Liver (tissue), 8 donors: ENCODE measurements at regions not wholly inside any gene's neighbourhood (a gene's known extent, or its start where the extent isn't known, plus 50 kb on each side); places are given as distances from the start of the nearest gene placed in this dataset.
"Not testable (repeated sequence)": the region's sequence is repeated elsewhere in the genome, so short reads cannot be mapped to it uniquely, and the experiment has no call there.

Experiments
- DNase-seq: peaks from one replicate; pipeline ENCODE4 v3.0.0-alpha.2; 2017; ENCODE audit warnings: low spot score
- H3K27ac ChIP-seq, 2 donors: one replicate each; pipeline ENCODE4 v1.7.0; 2013; ENCODE audit warnings: inconsistent platforms in 2 of 2, low read length in 2 of 2, control low read depth in 1 of 2, low read depth in 1 of 2, mild to moderate bottlenecking in 1 of 2
- H3K27me3 ChIP-seq, 4 donors: one replicate each; pipeline versions ENCODE4 v1.6.1 to v1.7.0; 2013; ENCODE audit warnings: low read length in 3 of 4, inconsistent platforms in 1 of 4, mild to moderate bottlenecking in 1 of 4, moderate library complexity in 1 of 4; ENCODE audit not compliant: control insufficient read depth in 4 of 4, insufficient read depth in 4 of 4
- H3K36me3 ChIP-seq, 4 donors: one replicate each; pipeline versions ENCODE4 v1.6.1 to v1.7.0; 2013; ENCODE audit warnings: low read length in 3 of 4, mild to moderate bottlenecking in 3 of 4, low read depth in 1 of 4, moderate library complexity in 1 of 4; ENCODE audit not compliant: control insufficient read depth in 4 of 4, insufficient read depth in 3 of 4
- H3K4me1 ChIP-seq, 4 donors: one replicate each; pipeline versions ENCODE4 v1.6.1 to v1.7.0; 2013; ENCODE audit warnings: low read length in 3 of 4, mild to moderate bottlenecking in 3 of 4, moderate library complexity in 1 of 4; ENCODE audit not compliant: control insufficient read depth in 4 of 4, insufficient read depth in 4 of 4
- H3K4me3 ChIP-seq, 3 donors: one replicate each; pipeline versions ENCODE4 v1.6.1 to v1.7.0; 2013; ENCODE audit warnings: low read length in 3 of 3, control low read depth in 1 of 3, low read depth in 1 of 3, mild to moderate bottlenecking in 1 of 3
- H3K9ac ChIP-seq, 2 donors: one replicate each; pipeline ENCODE4 v1.7.0; 2013; ENCODE audit warnings: low read length in 2 of 2, mild to moderate bottlenecking in 2 of 2, moderate library complexity in 2 of 2, control low read depth in 1 of 2, low read depth in 1 of 2
- H3K9me3 ChIP-seq, 4 donors: one replicate each; pipeline versions ENCODE4 v1.6.1 to v1.7.0; 2013; ENCODE audit warnings: low read length in 3 of 4; ENCODE audit not compliant: control insufficient read depth in 4 of 4
- ATF3 ChIP-seq: IDR thresholded peaks from 2 replicates; pipeline ENCODE4 v1.6.1; 2016; ENCODE audit warnings: antibody characterized with exemption
- CTCF ChIP-seq: fragments of 150-350 bp; IDR thresholded peaks from 2 replicates; pipeline ENCODE4 v1.5.1; 2017; ENCODE audit warnings: improper control_type of control experiment, low read depth, low read length; ENCODE audit not compliant: missing input control
- EGR1 ChIP-seq, 2 donors: IDR thresholded peaks; 2 replicates each; pipeline ENCODE4 v1.6.1; 2016 to 2018; ENCODE audit warnings: antibody characterized with exemption in 2 of 2, low read depth in 2 of 2
- FOXA1 ChIP-seq: IDR thresholded peaks from 2 replicates; pipeline ENCODE4 v1.6.1; 2016; ENCODE audit warnings: antibody characterized with exemption
- FOXA2 ChIP-seq: IDR thresholded peaks from 2 replicates; pipeline ENCODE4 v1.6.1; 2016; ENCODE audit warnings: antibody characterized with exemption
- GABPA ChIP-seq, 2 donors: IDR thresholded peaks in 1 of 2; conservative IDR thresholded peaks in 1 of 2; 2 replicates each; pipeline ENCODE4 v1.6.1; 2016; ENCODE audit warnings: antibody characterized with exemption in 2 of 2, mild to moderate bottlenecking in 1 of 2, moderate library complexity in 1 of 2
- HNF4G ChIP-seq: IDR thresholded peaks from 2 replicates; pipeline ENCODE4 v1.6.1; 2016; ENCODE audit warnings: antibody characterized with exemption
- JUND ChIP-seq, 2 donors: IDR thresholded peaks; 2 replicates each; pipeline ENCODE4 v1.6.1; 2016; ENCODE audit warnings: antibody characterized with exemption in 2 of 2
- MAX ChIP-seq: IDR thresholded peaks from 2 replicates; pipeline ENCODE4 v1.6.1; 2016; ENCODE audit warnings: antibody characterized with exemption
- NR2F2 ChIP-seq: IDR thresholded peaks from 2 replicates; pipeline ENCODE4 v1.6.1; 2016; ENCODE audit warnings: antibody characterized with exemption
- RAD21 ChIP-seq, 2 donors: IDR thresholded peaks; 2 replicates each; pipeline ENCODE4 v1.6.1; 2016; ENCODE audit warnings: antibody characterized with exemption in 2 of 2, mild to moderate bottlenecking in 2 of 2
- RXRA ChIP-seq, 2 donors: IDR thresholded peaks; 2 replicates each; pipeline ENCODE4 v1.6.1; 2017 to 2018; ENCODE audit warnings: antibody characterized with exemption in 2 of 2, mild to moderate bottlenecking in 1 of 2
- YY1 ChIP-seq: IDR thresholded peaks from 2 replicates; pipeline ENCODE4 v1.6.1; 2016; ENCODE audit warnings: antibody characterized with exemption, mild to moderate bottlenecking
- ZBTB33 ChIP-seq: IDR thresholded peaks from 2 replicates; pipeline ENCODE4 v1.6.1; 2016; ENCODE audit warnings: antibody characterized with exemption
- WGBS: extraction: QIAGEN DNeasy Blood & Tissue Kit; methylation state at CpG from one replicate; pipeline ENCODE4 v1.1.7; 2013; 5-methylcytosine and 5-hydroxymethylcytosine counted together
- donor health status: healthy.
- donor health status: healthy.
- donor health status: healthy.
- donor health status: healthy.
- donor health status: healthy.

GRCh38 chr17:20890338-20890737 is 152.5 kb downstream of the USP22 start:
- no peaks in the 10 kb centered on the region for H3K9me3 ChIP-seq
- H3K4me3 ChIP-seq, result no peak overlapping the region
- no peaks in the 10 kb centered on the region for H3K36me3 ChIP-seq
- no peak for DNase-seq
- H3K9ac ChIP-seq, result no peak overlapping the region
- no peak overlapping the region for H3K27ac ChIP-seq
- H3K4me1 ChIP-seq, result no peaks in the 10 kb centered on the region
- TF ChIP-seq YY1, result no peak
- TF ChIP-seq FOXA2, result no peak
- no peak for TF ChIP-seq ZBTB33
- no peak for TF ChIP-seq RAD21 (IDR thresholded peaks at IDR 0.05)
- TF ChIP-seq MAX, result no peak
- TF ChIP-seq JUND (IDR thresholded peaks at IDR 0.05), result no peak
- TF ChIP-seq EGR1 (IDR thresholded peaks at IDR 0.05; ENCODE audit: low read depth in 2 of 2), result no peak
- no peak for TF ChIP-seq ATF3
- no peak for TF ChIP-seq HNF4G
- TF ChIP-seq NR2F2, result no peak
- TF ChIP-seq CTCF, result no peak
- TF ChIP-seq FOXA1, result no peak
- H3K27me3 ChIP-seq, result peaks cover 0 to 5% (median 0%) of the 10 kb centered on the region in 4 donors
- 66% methylated on average over 2 of the region's 2 CpGs for WGBS

- DNase-seq, H3K4me3 ChIP-seq, H3K9ac ChIP-seq, H3K27ac ChIP-seq, H3K9me3 ChIP-seq, H3K27me3 ChIP-seq, H3K36me3 ChIP-seq, H3K4me1 ChIP-seq: not testable (repeated sequence)
- WGBS, result 92% methylated on average over 13 of the region's 18 CpGs
These were observed 147.4 kb downstream of the USP22 start for GRCh38 chr17:20895426-20895825.

GRCh38 chr17:20896153-20896649 is 146.6 kb downstream of the USP22 start:
- TF ChIP-seq GABPA (IDR thresholded peaks at IDR 0.05 in 1 of 2, conservative IDR thresholded peaks at IDR 0.05 in 1 of 2), result no peak
- no peak for TF ChIP-seq CTCF
- peak in 1 of 2 donors; percentile 14 for TF ChIP-seq RAD21 (IDR thresholded peaks at IDR 0.05)
- TF ChIP-seq FOXA1, result no peak
- no peak for TF ChIP-seq ZBTB33
- no peak for TF ChIP-seq RXRA (IDR thresholded peaks at IDR 0.05)
- no peaks in the 10 kb centered on the region for H3K4me1 ChIP-seq
- WGBS, result 41% methylated on average over 30 of the region's 30 CpGs
- H3K4me3 ChIP-seq, result no peak overlapping the region
- H3K36me3 ChIP-seq, result no peaks in the 10 kb centered on the region
- no peaks in the 10 kb centered on the region for H3K9me3 ChIP-seq
- H3K27ac ChIP-seq, result no peak overlapping the region
- no peaks in the 10 kb centered on the region for H3K27me3 ChIP-seq
- no peak for DNase-seq
- no peak overlapping the region for H3K9ac ChIP-seq

- H3K9ac ChIP-seq, H3K4me3 ChIP-seq, H3K9me3 ChIP-seq, H3K36me3 ChIP-seq, H3K27me3 ChIP-seq, H3K4me1 ChIP-seq, DNase-seq, H3K27ac ChIP-seq: not testable (repeated sequence)
- 39% methylated on average over 5 of the region's 5 CpGs for WGBS
These were observed 144.1 kb downstream of the USP22 start for GRCh38 chr17:20898726-20899125.
